ENCODE measurements at regions not wholly inside any gene's neighbourhood (a gene's known extent, or its start where the extent isn't known, plus 50 kb on each side); places are given as distances from the start of the nearest gene placed in this dataset.
A peak's percentile ranks its signal among the peaks of the same experiment; 100 is the strongest.

DNA sequence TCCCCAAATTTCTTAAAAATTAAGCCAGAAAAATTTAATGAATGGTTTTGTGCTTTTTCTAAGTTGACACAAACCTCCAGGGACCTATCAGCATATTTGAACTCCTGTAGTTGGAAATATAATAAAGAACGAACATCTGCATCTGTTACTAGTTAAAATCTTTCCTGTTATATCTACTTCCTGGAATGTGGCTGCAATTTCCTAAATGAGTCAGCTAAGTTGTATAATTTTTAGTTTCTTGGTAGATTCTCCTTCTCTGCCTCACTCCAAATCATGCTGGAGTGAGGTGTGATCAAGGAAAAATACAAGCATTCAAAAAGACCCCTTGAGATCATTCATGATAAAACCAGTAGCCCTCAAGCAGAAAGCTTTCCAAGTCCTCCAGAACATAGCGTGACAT, 106.2 kb upstream of the MCTP2 start:
- TF ChIP-seq, protein P1, sequence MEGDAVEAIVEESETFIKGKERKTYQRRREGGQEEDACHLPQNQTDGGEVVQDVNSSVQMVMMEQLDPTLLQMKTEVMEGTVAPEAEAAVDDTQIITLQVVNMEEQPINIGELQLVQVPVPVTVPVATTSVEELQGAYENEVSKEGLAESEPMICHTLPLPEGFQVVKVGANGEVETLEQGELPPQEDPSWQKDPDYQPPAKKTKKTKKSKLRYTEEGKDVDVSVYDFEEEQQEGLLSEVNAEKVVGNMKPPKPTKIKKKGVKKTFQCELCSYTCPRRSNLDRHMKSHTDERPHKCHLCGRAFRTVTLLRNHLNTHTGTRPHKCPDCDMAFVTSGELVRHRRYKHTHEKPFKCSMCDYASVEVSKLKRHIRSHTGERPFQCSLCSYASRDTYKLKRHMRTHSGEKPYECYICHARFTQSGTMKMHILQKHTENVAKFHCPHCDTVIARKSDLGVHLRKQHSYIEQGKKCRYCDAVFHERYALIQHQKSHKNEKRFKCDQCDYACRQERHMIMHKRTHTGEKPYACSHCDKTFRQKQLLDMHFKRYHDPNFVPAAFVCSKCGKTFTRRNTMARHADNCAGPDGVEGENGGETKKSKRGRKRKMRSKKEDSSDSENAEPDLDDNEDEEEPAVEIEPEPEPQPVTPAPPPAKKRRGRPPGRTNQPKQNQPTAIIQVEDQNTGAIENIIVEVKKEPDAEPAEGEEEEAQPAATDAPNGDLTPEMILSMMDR (IDR thresholded peaks at IDR 0.05): no peak
- Mint-ChIP-seq H3K27me3 (ENCODE audit: insufficient read depth) (no peaks in the 10 kb centered on the region), H3K4me1 (ENCODE audit: low read depth) (peaks cover 35% of the 10 kb centered on the region), H3K36me3 (ENCODE audit: low read depth) (no peaks in the 10 kb centered on the region), H3K4me3 (peak overlapping the region; percentile 23; the same call in 1 of the 2 replicates), H3K27ac (peak overlapping the region; percentile 69), H3K9me3 (no peaks in the 10 kb centered on the region)
- DNase-seq: peak; percentile 54

DNA sequence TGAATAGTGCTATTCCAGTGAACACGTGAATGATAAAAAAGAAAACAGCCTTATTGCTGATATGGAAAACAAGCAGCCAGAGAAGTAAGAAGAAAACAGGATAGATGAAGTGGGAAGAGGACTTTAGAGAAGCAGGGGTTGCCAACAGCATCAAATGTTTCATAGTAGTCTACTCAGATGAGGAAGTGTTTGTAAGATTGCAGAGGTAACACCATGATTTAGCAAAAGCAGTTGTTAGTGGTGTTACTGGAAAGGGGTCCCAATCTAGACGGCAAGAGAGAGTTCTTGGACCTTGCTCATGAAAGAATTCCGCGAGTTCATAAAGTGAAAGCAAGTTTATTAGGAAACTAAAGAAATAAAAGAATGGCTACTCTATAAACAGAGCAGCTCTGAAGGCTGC, 108.8 kb upstream of the MCTP2 start:
- TF ChIP-seq, protein P1 (IDR thresholded peaks at IDR 0.05): no peak
- H3K4me1 Mint-ChIP-seq (ENCODE audit: low read depth): peaks cover 48% of the 10 kb centered on the region
- H3K27ac Mint-ChIP-seq: no peak overlapping the region
- H3K27me3 Mint-ChIP-seq (ENCODE audit: insufficient read depth): no peaks in the 10 kb centered on the region
- H3K4me3 Mint-ChIP-seq: no peak overlapping the region
- H3K9me3 Mint-ChIP-seq: no peaks in the 10 kb centered on the region
- no peak for DNase-seq
- H3K36me3 Mint-ChIP-seq (ENCODE audit: low read depth): no peaks in the 10 kb centered on the region

DNA sequence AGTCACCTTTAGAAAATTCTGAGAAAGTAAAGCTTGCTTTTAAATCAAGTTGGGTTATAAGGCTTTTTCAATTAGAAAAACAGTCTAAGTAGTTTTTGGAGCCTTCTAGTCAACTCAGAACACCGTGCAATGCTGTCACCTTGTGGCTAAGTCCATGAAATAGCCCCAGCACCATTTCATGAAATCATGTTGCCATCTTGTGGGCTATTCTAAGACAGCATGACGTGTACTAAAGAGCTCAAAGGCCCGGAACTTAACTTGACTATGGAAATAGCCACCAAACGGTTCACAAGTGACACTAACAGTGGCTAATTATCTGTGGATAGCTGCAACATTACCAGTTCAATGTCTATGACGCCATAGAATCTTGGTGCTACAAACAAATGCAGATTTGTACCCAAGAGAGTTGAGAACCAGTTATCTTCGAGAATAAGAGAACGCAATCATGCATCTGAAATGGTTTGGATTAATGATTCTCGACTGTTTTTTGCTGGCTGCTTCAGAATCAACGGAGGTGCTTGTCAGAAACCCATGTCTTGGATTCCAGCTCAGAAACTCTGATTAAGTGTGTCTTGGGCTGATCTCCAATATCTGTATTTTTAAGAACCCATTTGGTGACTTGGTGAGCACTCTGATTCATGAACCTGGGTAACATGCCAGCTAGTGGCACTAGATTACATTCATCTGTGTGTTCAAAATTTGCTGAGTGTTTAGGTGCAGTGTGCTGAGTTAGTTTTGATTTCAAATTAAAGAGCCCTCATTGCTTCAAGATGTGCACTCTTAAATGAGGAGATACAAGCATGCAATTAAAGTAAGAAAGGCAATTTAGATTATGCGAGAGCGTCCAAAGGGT, 111.2 kb upstream of the MCTP2 start:
- Mint-ChIP-seq H3K27ac (0 out of 2 replicates have a peak overlapping the region, but pooled peaks have one; percentile 18), H3K4me1 (ENCODE audit: low read depth) (peaks cover 36% of the 10 kb centered on the region), H3K36me3 (ENCODE audit: low read depth) (no peaks in the 10 kb centered on the region), H3K9me3 (no peaks in the 10 kb centered on the region), H3K27me3 (ENCODE audit: insufficient read depth) (no peaks in the 10 kb centered on the region), H3K4me3 (0 out of 2 replicates have a peak overlapping the region, but pooled peaks have one; percentile 9)
- peak; percentile 88 for DNase-seq
- TF ChIP-seq, protein P1 (IDR thresholded peaks at IDR 0.05): peak; percentile 97

DNA sequence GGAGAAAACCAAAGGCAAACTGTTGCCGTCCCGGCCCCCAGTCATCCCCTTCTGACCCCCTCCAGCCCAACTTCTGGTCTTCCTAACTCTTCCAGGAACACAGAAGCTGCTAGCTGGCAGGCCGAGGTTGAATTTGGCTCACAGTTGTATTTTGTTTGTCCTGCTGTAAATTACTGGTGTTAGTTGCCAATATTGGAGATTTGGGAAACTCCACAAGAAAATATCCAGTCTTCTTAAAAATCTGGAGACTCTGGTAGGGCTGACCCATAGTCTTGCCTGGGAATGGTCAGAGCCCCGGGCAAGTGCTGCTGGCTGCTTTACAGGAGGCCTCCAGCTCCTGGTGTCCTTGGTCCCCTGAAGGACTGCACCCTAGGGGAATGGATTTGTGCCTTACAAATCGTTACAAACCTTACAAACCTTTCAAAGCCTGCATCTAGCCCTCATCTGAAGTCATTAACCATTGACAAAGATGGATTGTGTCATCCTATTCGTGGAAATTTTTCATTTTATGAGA, 112.0 kb upstream of the MCTP2 start:
- TF ChIP-seq, protein P1 (IDR thresholded peaks at IDR 0.05): no peak
- H3K27ac Mint-ChIP-seq: no peak overlapping the region
- no peak overlapping the region for H3K4me3 Mint-ChIP-seq
- no peaks in the 10 kb centered on the region for H3K9me3 Mint-ChIP-seq
- H3K27me3 Mint-ChIP-seq (ENCODE audit: insufficient read depth): no peaks in the 10 kb centered on the region
- H3K4me1 Mint-ChIP-seq (ENCODE audit: low read depth): peaks cover 28% of the 10 kb centered on the region
- no peak for DNase-seq
- H3K36me3 Mint-ChIP-seq (ENCODE audit: low read depth): no peaks in the 10 kb centered on the region

DNA sequence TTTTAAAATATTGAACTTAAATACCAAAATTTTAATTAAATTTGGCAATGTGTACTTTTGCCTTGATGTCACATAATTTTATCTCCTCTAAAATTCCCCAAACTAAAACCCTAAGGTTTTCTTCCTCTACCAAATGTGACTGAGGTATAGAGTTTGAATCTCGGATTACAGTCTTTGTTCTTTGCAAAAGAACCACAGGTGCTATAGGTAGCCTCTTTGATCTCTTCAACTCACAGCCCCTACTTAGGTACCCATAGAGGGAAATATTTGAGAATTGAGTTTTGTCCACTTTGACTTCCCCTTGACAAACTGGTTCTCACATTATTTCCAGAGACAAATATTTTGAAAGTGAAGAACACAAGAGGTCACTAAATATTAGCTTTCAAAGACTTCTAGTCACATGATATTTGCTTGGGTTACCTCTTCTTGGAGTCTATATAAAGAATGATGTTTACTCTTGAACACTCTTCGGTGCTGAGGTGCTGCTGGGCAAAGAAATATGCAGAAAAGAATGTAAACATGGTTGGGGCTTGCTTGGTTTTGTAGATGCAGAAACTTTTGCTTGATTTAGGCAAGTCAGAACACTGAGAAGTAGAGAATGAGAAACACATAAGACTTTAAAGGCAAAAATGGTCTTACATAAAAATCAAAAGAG, 120.8 kb upstream of the MCTP2 start:
- no peak overlapping the region for H3K27ac Mint-ChIP-seq
- peaks cover 6% of the 10 kb centered on the region; the same call in 1 of the 2 replicates for H3K4me1 Mint-ChIP-seq (ENCODE audit: low read depth)

More for the DNA sequence above, 120.8 kb upstream of the MCTP2 start:
- Mint-ChIP-seq H3K4me3 (no peak overlapping the region), H3K36me3 (ENCODE audit: low read depth) (no peaks in the 10 kb centered on the region), H3K9me3 (no peaks in the 10 kb centered on the region), H3K27me3 (ENCODE audit: insufficient read depth) (peaks cover 2% of the 10 kb centered on the region; the same call in 1 of the 2 replicates)
- no peak for DNase-seq
- TF ChIP-seq, protein P1 (IDR thresholded peaks at IDR 0.05): no peak
